ENCODE measurements at regions not wholly inside any gene's neighbourhood (a gene's known extent, or its start where the extent isn't known, plus 50 kb on each side); places are given as distances from the start of the nearest gene placed in this dataset.

- TF ChIP-seq CTCF (IDR thresholded peaks at IDR 0.05) = no peak
- no peak for DNase-seq
- no peak for ATAC-seq
- Histone ChIP-seq H3K9me3 (no peaks in the 10 kb centered on the region), H3K4me3 (no peak overlapping the region), H3K36me3 (ENCODE audit: low read depth) (no peaks in the 10 kb centered on the region), H3K4me1 (ENCODE audit: low read depth) (no peaks in the 10 kb centered on the region)
- intact Hi-C loops (cut with DNase I, micrococcal nuclease) = no loop called here
Observed at GRCh38 chr10:44771233-44771995, 139.7 kb upstream of the TMEM72 start.

DNA sequence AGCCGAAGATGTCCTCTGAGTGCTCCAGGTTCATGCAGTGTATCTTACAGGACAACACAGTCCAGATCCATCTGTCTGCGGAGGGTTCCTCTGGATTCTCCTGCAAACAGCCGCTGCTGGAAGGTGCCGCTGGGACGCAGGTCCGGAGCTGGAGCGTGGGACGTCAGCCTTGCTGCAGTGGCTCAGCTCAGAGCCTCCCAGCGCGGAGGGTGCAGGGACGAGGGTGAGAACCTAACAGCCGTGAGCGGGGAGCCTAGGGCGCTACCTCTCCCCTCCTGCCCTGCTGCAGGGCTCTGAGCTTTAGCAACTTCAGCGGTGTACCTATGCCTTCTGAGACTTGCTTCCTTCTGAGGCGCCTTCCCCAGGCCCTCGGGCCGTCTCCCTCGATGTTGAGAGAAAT is 137.6 kb upstream of the TMEM72 start:
- no peaks in the 10 kb centered on the region for H3K9me3 ChIP-seq
- H3K4me1 ChIP-seq (ENCODE audit: low read depth) = no peaks in the 10 kb centered on the region
- no peak for TF ChIP-seq CTCF (IDR thresholded peaks at IDR 0.05)
- ATAC-seq = no peak
- H3K4me3 ChIP-seq = no peak overlapping the region
- intact Hi-C loops (cut with DNase I, micrococcal nuclease) = no loop called here
- no peaks in the 10 kb centered on the region for H3K36me3 ChIP-seq (ENCODE audit: low read depth)
- DNase-seq = no peak

DNA sequence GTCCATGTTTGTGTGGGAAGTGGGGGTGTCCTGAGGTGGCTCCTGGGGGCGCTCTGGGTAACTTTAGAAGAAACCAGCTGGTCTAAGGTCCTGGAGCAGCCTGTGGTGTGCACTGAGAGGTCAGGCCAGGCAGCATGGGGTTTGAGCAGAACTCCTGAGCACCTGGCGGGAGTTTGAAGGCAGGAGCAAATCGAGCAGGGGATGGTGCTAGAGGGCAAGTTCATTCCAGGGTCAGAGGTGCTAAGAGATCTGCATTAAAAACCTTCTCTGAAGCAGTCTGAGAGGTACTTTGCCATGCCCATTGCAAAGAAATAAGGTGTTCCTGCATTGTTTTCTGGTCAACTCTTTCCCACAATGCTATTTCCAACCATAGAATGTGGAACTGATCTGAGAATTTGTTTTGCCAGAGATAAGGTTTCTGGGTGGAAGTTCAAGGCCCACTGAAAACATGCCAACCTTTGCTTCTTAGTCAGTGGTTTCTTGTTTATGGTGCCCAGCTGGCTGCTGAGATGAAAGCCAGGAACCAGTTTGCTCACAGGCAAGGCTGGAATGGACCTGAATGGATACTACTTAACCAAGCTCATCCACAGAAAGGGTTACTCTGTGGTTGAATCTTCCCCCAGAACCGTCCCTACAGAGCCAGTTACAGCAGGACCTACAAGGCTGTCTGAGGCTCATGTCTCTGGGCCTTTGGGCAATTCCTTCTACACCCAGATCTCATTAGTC is 136.3 kb upstream of the TMEM72 start:
- intact Hi-C loops (cut with DNase I, micrococcal nuclease) = no loop called here
- Histone ChIP-seq H3K36me3 (ENCODE audit: low read depth) (no peaks in the 10 kb centered on the region), H3K4me3 (no peak overlapping the region), H3K9me3 (no peaks in the 10 kb centered on the region), H3K4me1 (ENCODE audit: low read depth) (no peaks in the 10 kb centered on the region)
- DNase-seq = peak in 1 of 3 donors; percentile 6
- peak; percentile 12 for ATAC-seq
- TF ChIP-seq CTCF (IDR thresholded peaks at IDR 0.05) = no peak

GRCh38 chr10:44775402-44775741 is 135.8 kb upstream of the TMEM72 start:
- TF ChIP-seq CTCF (IDR thresholded peaks at IDR 0.05) = no peak
- DNase-seq = no peak
- Histone ChIP-seq H3K4me1 (ENCODE audit: low read depth) (no peaks in the 10 kb centered on the region), H3K36me3 (ENCODE audit: low read depth) (no peaks in the 10 kb centered on the region), H3K4me3 (no peak overlapping the region), H3K9me3 (no peaks in the 10 kb centered on the region)
- intact Hi-C loops (cut with DNase I, micrococcal nuclease) = no loop called here
- peak; percentile 8 for ATAC-seq

DNA sequence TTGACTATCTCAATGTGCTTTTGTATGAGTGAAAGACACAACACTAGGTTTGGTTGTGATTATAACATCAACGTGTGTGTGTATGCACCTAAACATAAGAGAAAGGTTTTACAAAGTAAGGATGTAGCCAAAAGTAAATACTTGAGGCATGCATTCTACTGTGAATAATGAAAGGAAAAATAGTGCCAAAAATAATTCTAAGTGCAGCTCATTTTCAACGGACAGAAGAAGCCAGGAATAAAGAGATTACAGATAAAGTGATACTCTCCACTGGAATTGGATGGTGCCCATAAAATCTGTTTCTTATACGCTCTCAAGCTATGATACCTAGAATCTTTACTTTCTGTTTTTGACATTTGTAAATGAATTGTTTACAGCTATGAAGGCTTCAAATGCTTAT is 135.0 kb upstream of the TMEM72 start:
- no peak for DNase-seq
- intact Hi-C loops (cut with DNase I, micrococcal nuclease) = no loop called here
- no peak for ATAC-seq

More for the DNA sequence above, 135.0 kb upstream of the TMEM72 start:
- no peak overlapping the region for H3K4me3 ChIP-seq
- no peak for TF ChIP-seq CTCF (IDR thresholded peaks at IDR 0.05)
- H3K9me3 ChIP-seq = no peaks in the 10 kb centered on the region
- H3K4me1 ChIP-seq (ENCODE audit: low read depth) = no peaks in the 10 kb centered on the region
- no peaks in the 10 kb centered on the region for H3K36me3 ChIP-seq (ENCODE audit: low read depth)

Measured in mucosa of descending colon (tissue), 3 donors.